Activated CD8-positive, alpha-beta T cell treated with anti-CD3 and anti-CD28 coated beads for 36 hours (primary cell): ENCODE measurements at regions not wholly inside any gene's neighbourhood (a gene's known extent, or its start where the extent isn't known, plus 50 kb on each side); places are given as distances from the start of the nearest gene placed in this dataset.

ENCODE experiments used
- ATAC-seq: fragments of 200-7000 bp; cut with Tn5 transposase; one replicate; pipeline ENCODE4 v1.10.0; 2021; ENCODE audit warnings: mild to moderate bottlenecking, moderate library complexity
- CTCF ChIA-PET: fragments of 350-600 bp; sonication (Branson Sonifier 250); formaldehyde crosslinking; loops from one replicate; lab custom pipeline; 2021; ENCODE audit warnings: antibody characterized with exemption; lab: Charles Lee
- POLR2A ChIA-PET: fragments of 350-600 bp; sonication (Branson Sonifier 250); formaldehyde crosslinking; loops from one replicate; lab custom pipeline; 2021; ENCODE audit warnings: antibody characterized with exemption; lab: Charles Lee
- DNase-seq: peaks from one replicate; pipeline ENCODE4 v3.0.0-alpha.2; 2020
- H3K27ac Mint-ChIP-seq: one replicate; pipeline ENCODE4 v1.8.0; 2021; ENCODE audit warnings: mild to moderate bottlenecking, mixed read lengths
- H3K27me3 Mint-ChIP-seq: one replicate; pipeline ENCODE4 v1.8.0; 2021; ENCODE audit warnings: mixed read lengths
- H3K36me3 Mint-ChIP-seq: one replicate; pipeline ENCODE4 v1.8.0; 2021; ENCODE audit warnings: low read depth, mixed read lengths
- H3K4me1 Mint-ChIP-seq: one replicate; pipeline ENCODE4 v1.8.0; 2021; ENCODE audit warnings: low read depth, mixed read lengths
- H3K4me3 Mint-ChIP-seq: one replicate; pipeline ENCODE4 v1.8.0; 2021; ENCODE audit warnings: mild to moderate bottlenecking, moderate library complexity, mixed read lengths
- H3K9me3 Mint-ChIP-seq: one replicate; pipeline ENCODE4 v1.8.0; 2021; ENCODE audit warnings: mixed read lengths
- intact Hi-C: fragments of 100-400 bp; cut with micrococcal nuclease; formaldehyde crosslinking; loops from one replicate; pipeline ENCODE4 v1.10.0; 2022
- TF ChIP-seq, protein P1 (sequence below): fragments of 200-600 bp; IDR thresholded peaks from one replicate; pipeline ENCODE4 v1.8.0; 2022; ENCODE audit warnings: antibody characterized with exemption, mild to moderate bottlenecking

DNA sequence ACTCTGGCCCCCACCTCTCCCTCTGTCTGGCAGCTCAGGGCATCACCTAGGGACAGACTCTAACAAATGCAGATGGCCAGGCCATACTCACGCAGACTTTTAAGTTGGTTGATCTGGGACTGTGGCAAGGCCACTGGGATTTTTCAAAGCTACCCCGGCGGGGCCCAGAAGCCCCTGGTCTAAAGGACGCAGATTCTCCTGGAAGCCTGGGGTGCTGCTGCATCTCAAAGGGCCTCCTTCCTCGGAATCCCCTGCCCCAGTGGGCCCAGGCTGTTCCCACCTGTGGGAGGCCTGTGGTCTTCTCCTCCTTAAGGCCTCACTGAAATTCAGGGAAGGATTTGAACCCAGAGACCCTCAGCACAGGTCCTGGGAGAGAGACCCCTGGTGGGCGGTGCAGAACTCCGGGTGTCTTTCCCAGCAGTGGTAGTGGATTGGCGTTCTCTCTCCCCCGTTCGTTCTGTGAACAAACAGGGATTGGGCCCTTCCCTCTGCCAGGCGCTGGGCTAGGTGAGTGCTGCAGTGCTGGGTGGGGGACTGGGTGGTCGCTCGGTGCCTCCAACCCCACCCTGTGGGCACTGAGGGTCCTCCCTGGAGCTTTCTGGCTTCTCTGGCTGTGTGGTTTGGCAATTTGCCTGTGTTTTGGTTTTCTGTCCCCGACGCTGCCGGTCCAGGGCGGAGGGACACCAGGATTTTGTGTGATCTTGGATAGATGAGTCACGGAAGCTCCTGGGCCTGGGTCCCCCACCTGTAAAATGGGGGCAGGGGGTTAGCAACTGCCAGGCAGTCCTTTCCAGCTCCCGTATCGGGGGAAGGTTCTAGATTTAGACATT, 160.5 kb upstream of the GSE1 start:
- no peak overlapping the region for H3K4me3 Mint-ChIP-seq
- CTCF ChIA-PET: interaction anchor here (1.6 to 1.7 kb wide), 2 partner anchors 32 to 164 kb away, joined by 6 to 7 read pairs; no protein-coding TSS in a partner anchor
- TF ChIP-seq, protein P1, sequence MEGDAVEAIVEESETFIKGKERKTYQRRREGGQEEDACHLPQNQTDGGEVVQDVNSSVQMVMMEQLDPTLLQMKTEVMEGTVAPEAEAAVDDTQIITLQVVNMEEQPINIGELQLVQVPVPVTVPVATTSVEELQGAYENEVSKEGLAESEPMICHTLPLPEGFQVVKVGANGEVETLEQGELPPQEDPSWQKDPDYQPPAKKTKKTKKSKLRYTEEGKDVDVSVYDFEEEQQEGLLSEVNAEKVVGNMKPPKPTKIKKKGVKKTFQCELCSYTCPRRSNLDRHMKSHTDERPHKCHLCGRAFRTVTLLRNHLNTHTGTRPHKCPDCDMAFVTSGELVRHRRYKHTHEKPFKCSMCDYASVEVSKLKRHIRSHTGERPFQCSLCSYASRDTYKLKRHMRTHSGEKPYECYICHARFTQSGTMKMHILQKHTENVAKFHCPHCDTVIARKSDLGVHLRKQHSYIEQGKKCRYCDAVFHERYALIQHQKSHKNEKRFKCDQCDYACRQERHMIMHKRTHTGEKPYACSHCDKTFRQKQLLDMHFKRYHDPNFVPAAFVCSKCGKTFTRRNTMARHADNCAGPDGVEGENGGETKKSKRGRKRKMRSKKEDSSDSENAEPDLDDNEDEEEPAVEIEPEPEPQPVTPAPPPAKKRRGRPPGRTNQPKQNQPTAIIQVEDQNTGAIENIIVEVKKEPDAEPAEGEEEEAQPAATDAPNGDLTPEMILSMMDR: no peak
- intact Hi-C loops: no loop called here
- no peaks in the 10 kb centered on the region for H3K9me3 Mint-ChIP-seq
- peaks cover 39% of the 10 kb centered on the region for H3K4me1 Mint-ChIP-seq
- no peak for DNase-seq
- H3K27me3 Mint-ChIP-seq: no peaks in the 10 kb centered on the region
- H3K36me3 Mint-ChIP-seq: no peaks in the 10 kb centered on the region
- POLR2A ChIA-PET: interaction anchor here (0.8 kb wide), 1 partner anchor 9 kb away, joined by 4 read pairs; no protein-coding TSS in a partner anchor
- ATAC-seq: no peak
- no peak overlapping the region for H3K27ac Mint-ChIP-seq

DNA sequence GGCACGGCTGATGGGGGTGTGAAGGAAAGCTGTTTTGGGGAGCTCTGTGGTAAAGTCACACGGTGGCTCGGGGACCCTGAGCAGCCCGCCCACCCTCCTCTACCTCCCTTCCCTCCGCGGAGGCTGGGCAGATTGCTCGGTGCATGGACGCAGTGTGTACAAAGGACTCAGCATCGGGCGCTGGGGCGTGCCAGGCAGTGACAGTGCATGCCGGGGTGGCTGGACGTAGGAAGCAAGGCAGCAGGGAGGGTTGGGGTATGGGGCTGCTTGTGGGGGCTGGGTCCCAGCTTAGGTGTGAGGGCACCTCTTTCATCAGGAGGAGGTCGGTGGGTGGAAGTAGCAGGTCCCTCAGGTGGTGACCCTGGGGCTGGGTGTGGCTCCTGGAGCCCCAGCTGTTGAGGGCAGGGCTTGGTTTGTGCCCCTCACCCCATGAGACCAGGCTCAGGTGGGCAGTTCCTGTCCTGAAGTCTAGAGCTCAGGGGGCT, 159.9 kb upstream of the GSE1 start:
- intact Hi-C loops: no loop called here
- DNase-seq: no peak
- Mint-ChIP-seq H3K4me1 (peaks cover 32% of the 10 kb centered on the region), H3K27ac (no peak overlapping the region), H3K9me3 (no peaks in the 10 kb centered on the region), H3K27me3 (no peaks in the 10 kb centered on the region), H3K36me3 (no peaks in the 10 kb centered on the region), H3K4me3 (no peak overlapping the region)
- ChIA-PET POLR2A (interaction anchor here (0.8 kb wide), 1 partner anchor 9 kb away, joined by 4 read pairs; no protein-coding TSS in a partner anchor), CTCF (interaction anchor here (1.1 to 1.6 kb wide), 2 partner anchors 32 to 37 kb away, joined by 3 to 6 read pairs; no protein-coding TSS in a partner anchor)
- TF ChIP-seq, protein P1: no peak
- ATAC-seq: no peak

DNA sequence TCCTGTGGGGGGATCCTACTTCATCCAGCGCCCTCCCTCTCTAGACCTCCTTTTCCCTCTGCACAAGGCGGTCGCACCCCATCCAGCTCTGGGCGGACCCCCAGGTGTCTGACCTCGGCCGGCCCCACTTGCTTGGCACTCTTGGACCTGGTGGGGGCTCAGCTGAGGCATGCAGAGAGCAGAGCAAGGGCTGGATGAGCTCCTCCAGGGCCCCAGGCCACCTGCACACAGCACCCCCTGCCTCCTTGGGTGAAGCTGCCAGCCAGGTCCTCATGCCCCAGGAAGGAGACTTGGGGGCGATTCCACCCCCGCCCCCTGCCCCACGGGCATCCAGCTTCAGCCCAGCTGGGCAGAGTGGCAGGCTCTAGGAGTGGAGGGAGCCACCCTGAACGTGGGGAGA, 159.4 kb upstream of the GSE1 start:
- Mint-ChIP-seq H3K4me3 (no peak overlapping the region), H3K36me3 (no peaks in the 10 kb centered on the region), H3K4me1 (peaks cover 29% of the 10 kb centered on the region), H3K9me3 (no peaks in the 10 kb centered on the region), H3K27me3 (no peaks in the 10 kb centered on the region), H3K27ac (no peak overlapping the region)
- intact Hi-C loops: no loop called here
- ChIA-PET POLR2A (no interaction called here), CTCF (interaction anchor here (1.1 to 1.6 kb wide), 3 partner anchors 33 to 157 kb away, joined by 3 to 6 read pairs (median 3); no protein-coding TSS in a partner anchor)
- ATAC-seq (no peak), DNase-seq (no peak)
- TF ChIP-seq, protein P1: no peak

DNA sequence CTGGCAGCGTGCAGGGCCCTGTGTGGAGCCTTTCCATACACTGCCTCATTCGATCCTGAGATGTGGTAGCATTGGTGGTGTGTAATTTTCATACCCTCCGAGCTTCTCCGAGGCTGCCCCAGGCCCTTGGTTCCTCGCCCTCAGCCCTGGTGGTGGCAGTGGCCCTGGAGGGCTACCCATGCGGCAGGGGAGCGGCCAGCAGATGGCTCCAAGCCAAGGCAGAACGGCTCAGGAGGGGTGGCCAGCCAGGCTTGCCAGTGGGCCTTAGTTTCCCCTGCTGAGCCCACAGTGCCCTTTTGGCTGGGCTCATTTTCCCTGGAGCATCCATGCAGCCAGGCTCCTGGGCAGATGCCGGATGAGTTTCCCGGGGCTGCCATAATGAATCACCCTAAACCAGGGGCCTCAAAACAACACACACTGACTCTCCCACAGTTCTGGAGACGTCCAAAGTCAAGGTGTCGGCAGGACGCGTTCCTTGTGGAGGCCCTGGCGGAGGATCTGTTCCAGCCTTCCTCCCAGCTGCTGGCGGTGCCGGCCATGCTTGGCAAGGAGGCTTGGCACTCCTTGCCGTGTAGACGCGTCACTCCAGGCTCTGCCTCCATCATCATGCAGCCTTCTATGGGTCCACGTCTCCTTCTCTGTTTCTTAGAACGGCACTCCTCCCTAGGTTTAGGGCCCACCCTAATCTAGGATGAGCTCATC, 158.8 kb upstream of the GSE1 start:
- CTCF ChIA-PET: interaction anchor here (0.8 to 1.6 kb wide), 4 partner anchors 8 to 162 kb away, joined by 3 to 4 read pairs (median 3); no protein-coding TSS in a partner anchor
- Mint-ChIP-seq H3K27ac (no peak overlapping the region), H3K4me3 (no peak overlapping the region), H3K4me1 (peaks cover 23% of the 10 kb centered on the region), H3K36me3 (no peaks in the 10 kb centered on the region), H3K9me3 (no peaks in the 10 kb centered on the region), H3K27me3 (no peaks in the 10 kb centered on the region)
- TF ChIP-seq, protein P1: no peak
- ATAC-seq (no peak), DNase-seq (no peak)
- POLR2A ChIA-PET: no interaction called here
- intact Hi-C loops: no loop called here
